AG09309 (cell line): ENCODE measurements at regions not wholly inside any gene's neighbourhood (a gene's known extent, or its start where the extent isn't known, plus 50 kb on each side); places are given as distances from the start of the nearest gene placed in this dataset.

ENCODE experiments used
- DNase-seq: peaks from one replicate; pipeline ENCODE4 v3.0.0-alpha.2; 2010; ENCODE audit warnings: low read depth
- H3K4me3 ChIP-seq: 2 replicates; pipeline ENCODE4 v1.5.1; 2011; ENCODE audit warnings: mild to moderate bottlenecking, low read depth, low read length, moderate library complexity; ENCODE audit not compliant: control insufficient read depth
- CTCF ChIP-seq: IDR thresholded peaks from 2 replicates; pipeline ENCODE4 v1.5.1; 2011; ENCODE audit warnings: mild to moderate bottlenecking, low read depth, low read length, inconsistent platforms; ENCODE audit not compliant: insufficient read depth, control insufficient read depth; ENCODE audit errors: missing control alignments

DNA sequence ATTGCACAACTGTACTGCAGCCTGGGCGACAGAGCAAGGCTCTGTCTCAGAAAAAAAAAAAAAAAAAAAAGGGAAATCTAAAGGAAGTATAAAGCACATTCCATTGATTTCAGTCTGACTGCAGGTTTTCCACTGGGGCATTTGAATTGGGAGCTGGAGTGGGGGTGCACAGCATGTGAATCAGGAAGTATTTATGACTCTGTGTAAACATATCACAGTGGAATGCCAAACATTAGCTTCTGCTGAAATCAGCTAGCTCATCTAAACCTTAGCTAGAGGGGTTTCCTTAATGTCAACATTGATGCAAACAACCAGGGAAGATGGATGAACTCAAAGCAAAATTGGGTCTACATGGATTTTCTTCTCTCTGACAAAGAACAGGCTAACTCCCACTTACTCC is 641.0 kb upstream of the EEF2KMT start:
- H3K4me3 ChIP-seq = no peak overlapping the region
- no peak for DNase-seq
- TF ChIP-seq CTCF = no peak

- TF ChIP-seq CTCF = no peak
- no peak for DNase-seq
- no peak overlapping the region for H3K4me3 ChIP-seq
Measured at GRCh38 chr16:5736209-5736930, 638.8 kb upstream of the EEF2KMT start.

DNA sequence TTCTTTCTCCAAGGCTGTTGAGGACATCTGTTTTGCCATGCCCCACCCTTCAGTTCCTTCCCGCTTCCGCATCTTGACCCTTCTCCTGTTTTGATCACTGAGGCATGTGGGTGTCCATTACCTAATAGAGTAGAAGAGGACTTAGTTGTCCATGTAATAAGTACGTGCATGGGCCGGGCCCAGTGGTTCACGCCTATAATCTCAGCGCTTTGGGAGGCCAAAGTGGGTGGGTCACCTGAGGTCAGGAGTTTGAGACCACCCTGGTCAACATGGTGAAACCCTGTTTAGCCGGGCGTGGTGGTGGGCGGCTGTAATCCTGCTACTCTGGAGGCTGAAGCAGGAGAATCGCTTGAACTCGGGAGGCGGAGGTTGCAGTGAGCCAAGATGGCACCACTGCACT is 637.8 kb upstream of the EEF2KMT start:
- no peak overlapping the region for H3K4me3 ChIP-seq
- TF ChIP-seq CTCF = no peak
- DNase-seq = no peak

DNA sequence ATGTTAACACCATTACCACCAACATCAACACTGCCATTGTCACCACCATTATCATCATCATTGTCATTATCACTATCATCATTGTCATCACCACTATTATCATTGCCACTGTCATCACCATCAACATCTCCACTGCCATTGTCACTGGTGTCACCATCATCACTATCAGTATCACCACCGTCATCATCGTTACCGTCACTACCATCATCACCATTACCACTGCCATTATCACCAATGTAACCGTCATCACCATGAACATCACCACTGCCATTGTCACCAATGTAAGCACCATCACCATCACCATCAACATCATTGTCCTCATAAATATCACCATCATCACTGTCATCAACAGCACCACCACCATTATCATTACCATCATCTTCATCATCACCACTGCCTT is 633.2 kb upstream of the EEF2KMT start:
- no peak overlapping the region for H3K4me3 ChIP-seq
- TF ChIP-seq CTCF = no peak
- DNase-seq = no peak

DNA sequence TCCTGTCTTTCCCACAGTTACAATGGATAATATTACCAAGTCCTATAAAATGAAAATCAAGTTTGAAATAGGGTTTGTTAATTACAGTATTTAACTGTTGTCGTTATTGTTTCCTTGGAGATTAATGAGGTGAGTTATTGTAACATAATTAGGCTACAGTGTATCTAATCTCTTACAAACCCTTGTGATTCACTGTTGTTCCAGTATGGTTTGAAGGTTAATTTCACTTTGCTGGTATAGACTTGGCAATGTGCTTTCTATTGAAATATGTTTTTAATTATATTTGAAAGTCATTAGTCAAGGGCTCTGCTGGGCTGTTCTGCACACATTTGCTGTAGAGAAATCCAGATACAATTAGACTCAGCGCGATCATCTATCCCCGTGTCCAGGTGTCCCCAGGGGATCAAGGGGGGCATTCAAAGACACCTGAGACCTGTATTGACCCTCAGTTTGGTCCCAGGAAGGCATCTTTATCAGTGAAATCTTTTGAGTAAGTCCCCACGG is 624.6 kb upstream of the EEF2KMT start:
- TF ChIP-seq CTCF = no peak
- DNase-seq = no peak
- H3K4me3 ChIP-seq = no peak overlapping the region

DNA sequence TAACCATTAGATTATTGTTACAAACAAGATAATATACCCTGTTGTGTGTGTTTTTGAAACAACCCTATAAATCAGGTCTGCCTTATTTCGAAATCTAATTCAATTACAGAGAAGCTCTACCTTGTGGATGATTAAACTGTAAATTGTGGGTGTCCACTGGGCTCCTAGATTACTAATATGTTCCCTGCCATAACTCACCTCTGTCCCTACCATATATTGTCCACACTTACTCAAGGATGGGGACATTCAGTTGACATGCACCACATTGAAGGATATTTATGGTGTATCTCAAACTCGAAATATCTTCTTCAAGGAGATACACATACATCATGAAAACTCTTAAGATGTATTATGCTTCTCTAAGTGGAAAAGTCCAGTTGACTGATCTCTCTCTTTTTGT is 617.6 kb upstream of the EEF2KMT start:
- no peak for DNase-seq
- H3K4me3 ChIP-seq = no peak overlapping the region
- TF ChIP-seq CTCF = no peak
